PC-9 (cell line): ENCODE measurements at regions not wholly inside any gene's neighbourhood (a gene's known extent, or its start where the extent isn't known, plus 50 kb on each side); places are given as distances from the start of the nearest gene placed in this dataset.

Source experiments
- EZH2 ChIP-seq: fragments of 200-600 bp; sonication (generic); IDR thresholded peaks from 2 replicates; pipeline ENCODE4 v1.8.0; 2017; ENCODE audit warnings: antibody characterized with exemption, low read depth
- TF ChIP-seq, protein P1 (sequence below): fragments of 200-600 bp; sonication (generic); conservative IDR thresholded peaks from 2 replicates; pipeline ENCODE4 v1.6.1; 2017; ENCODE audit warnings: mixed run types, antibody characterized with exemption, mild to moderate bottlenecking, moderate library complexity

GRCh38 chr9:79507801-79508200, 64.0 kb upstream of the TLE4 start:
- TF ChIP-seq, protein P1, sequence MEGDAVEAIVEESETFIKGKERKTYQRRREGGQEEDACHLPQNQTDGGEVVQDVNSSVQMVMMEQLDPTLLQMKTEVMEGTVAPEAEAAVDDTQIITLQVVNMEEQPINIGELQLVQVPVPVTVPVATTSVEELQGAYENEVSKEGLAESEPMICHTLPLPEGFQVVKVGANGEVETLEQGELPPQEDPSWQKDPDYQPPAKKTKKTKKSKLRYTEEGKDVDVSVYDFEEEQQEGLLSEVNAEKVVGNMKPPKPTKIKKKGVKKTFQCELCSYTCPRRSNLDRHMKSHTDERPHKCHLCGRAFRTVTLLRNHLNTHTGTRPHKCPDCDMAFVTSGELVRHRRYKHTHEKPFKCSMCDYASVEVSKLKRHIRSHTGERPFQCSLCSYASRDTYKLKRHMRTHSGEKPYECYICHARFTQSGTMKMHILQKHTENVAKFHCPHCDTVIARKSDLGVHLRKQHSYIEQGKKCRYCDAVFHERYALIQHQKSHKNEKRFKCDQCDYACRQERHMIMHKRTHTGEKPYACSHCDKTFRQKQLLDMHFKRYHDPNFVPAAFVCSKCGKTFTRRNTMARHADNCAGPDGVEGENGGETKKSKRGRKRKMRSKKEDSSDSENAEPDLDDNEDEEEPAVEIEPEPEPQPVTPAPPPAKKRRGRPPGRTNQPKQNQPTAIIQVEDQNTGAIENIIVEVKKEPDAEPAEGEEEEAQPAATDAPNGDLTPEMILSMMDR = no peak
- TF ChIP-seq EZH2 = no peak
